IMR-90 (cell line): ENCODE measurements at regions not wholly inside any gene's neighbourhood (a gene's known extent, or its start where the extent isn't known, plus 50 kb on each side); places are given as distances from the start of the nearest gene placed in this dataset.

Source experiments
- ATAC-seq: fragments of 200-7000 bp; cut with Tn5 transposase; 2 replicates; pipeline ENCODE4 v1.9.1; 2020; ENCODE audit warnings: low read depth, mild to moderate bottlenecking, moderate library complexity
- BruUV-seq: library from RNA; stranded (reverse); fragments of 400-500 nt; replicated peaks from 2 replicates; lab custom pipeline; 2021; lab: Mats Ljungman, UMichigan
- CTCF ChIA-PET: fragments of 300-600 bp; formaldehyde crosslinking; extraction: SDS; loops from one replicate; lab custom pipeline; 2021; ENCODE audit warnings: antibody characterized with exemption; lab: Yijun Ruan, JAX
- POLR2A ChIA-PET: fragments of 300-600 bp; sonication (Branson Sonifier 250); formaldehyde crosslinking; loops from one replicate; lab custom pipeline; 2022; ENCODE audit warnings: antibody characterized with exemption; ENCODE audit not compliant: unreplicated experiment; lab: Charles Lee
- DNase-seq: peaks from one replicate; pipeline ENCODE4 v3.0.0; 2013
- H2AFZ ChIP-seq: replicated peaks from 2 replicates; pipeline ENCODE3; 2013; ENCODE audit warnings: low read length, mild to moderate bottlenecking; ENCODE audit not compliant: poor library complexity
- H2AK5ac ChIP-seq: 2 replicates; pipeline ENCODE4 v1.6.1; 2013; ENCODE audit warnings: low read depth, low read length, inconsistent platforms
- H2AK9ac ChIP-seq: replicated peaks from 2 replicates; pipeline ENCODE3; 2013; ENCODE audit warnings: mild to moderate bottlenecking, low read depth, low read length, moderate library complexity; ENCODE audit not compliant: poor library complexity
- H2BK120ac ChIP-seq: 2 replicates; pipeline ENCODE4 v1.6.1; 2013; ENCODE audit warnings: low read depth, low read length, inconsistent platforms
- H2BK15ac ChIP-seq: 3 replicates; pipeline ENCODE4 v1.6.1; 2013; ENCODE audit warnings: low read depth, low read length, inconsistent platforms
- H2BK20ac ChIP-seq: 2 replicates; pipeline ENCODE4 v1.6.1; 2013; ENCODE audit warnings: low read depth, mild to moderate bottlenecking, inconsistent platforms, low read length, moderate library complexity
- H2BK5ac ChIP-seq: 2 replicates; pipeline ENCODE4 v1.6.1; 2013; ENCODE audit warnings: mild to moderate bottlenecking, low read depth, low read length, inconsistent platforms; ENCODE audit not compliant: poor library complexity, severe bottlenecking
- H3K14ac ChIP-seq: replicated peaks from 2 replicates; pipeline ENCODE4 v1.6.1; 2013; ENCODE audit warnings: low read depth, low read length, inconsistent platforms
- H3K18ac ChIP-seq: 2 replicates; pipeline ENCODE4 v1.6.1; 2013; ENCODE audit warnings: low read depth, low read length, control low read depth
- H3K23ac ChIP-seq: 2 replicates; pipeline ENCODE4 v1.6.1; 2013; ENCODE audit warnings: low read depth, low read length, inconsistent platforms
- H3K27ac ChIP-seq: 2 replicates; pipeline ENCODE4 v1.5.1; 2013; ENCODE audit warnings: mild to moderate bottlenecking, control low read depth, low read length; ENCODE audit not compliant: insufficient read depth
- H3K27me3 ChIP-seq: 2 replicates; pipeline ENCODE4 v1.6.1; 2013; ENCODE audit warnings: low read length; ENCODE audit not compliant: control insufficient read depth, insufficient read depth
- H3K36me3 ChIP-seq: 2 replicates; pipeline ENCODE4 v1.6.1; 2013; ENCODE audit warnings: low read length, mixed read lengths; ENCODE audit not compliant: control insufficient read depth, insufficient read depth
- H3K4ac ChIP-seq: 2 replicates; pipeline ENCODE4 v1.6.1; 2013; ENCODE audit warnings: low read depth, low read length, inconsistent platforms
- H3K4me1 ChIP-seq: 2 replicates; pipeline ENCODE4 v1.6.1; 2013; ENCODE audit warnings: low read length, mixed read lengths; ENCODE audit not compliant: control insufficient read depth, insufficient read depth
- H3K4me2 ChIP-seq: 2 replicates; pipeline ENCODE4 v1.6.1; 2013; ENCODE audit warnings: low read depth, mild to moderate bottlenecking, control low read depth, low read length, moderate library complexity
- H3K4me3 ChIP-seq: 2 replicates; pipeline ENCODE4 v1.5.1; 2013; ENCODE audit warnings: low read depth, mild to moderate bottlenecking, control low read depth, low read length, moderate library complexity; ENCODE audit not compliant: insufficient read depth
- H3K56ac ChIP-seq: 2 replicates; pipeline ENCODE4 v1.6.1; 2013; ENCODE audit warnings: low read length, inconsistent platforms; ENCODE audit not compliant: insufficient read depth; ENCODE audit errors: extremely low read depth
- H3K79me1 ChIP-seq, 2 experiments: 2 replicates each; pipeline ENCODE4 v1.6.1; 2013; ENCODE audit warnings: low read length in 2 of 2, inconsistent platforms in 1 of 2, low read depth in 1 of 2
- H3K9ac ChIP-seq: 2 replicates; pipeline ENCODE4 v1.6.1; 2013; ENCODE audit warnings: low read depth, low read length, control low read depth
- H3K9me1 ChIP-seq: 2 replicates; pipeline ENCODE4 v1.6.1; 2013; ENCODE audit warnings: low read length, inconsistent platforms; ENCODE audit not compliant: insufficient read depth
- H3K9me3 ChIP-seq: 2 replicates; pipeline ENCODE4 v1.6.1; 2013; ENCODE audit warnings: low read length; ENCODE audit not compliant: control insufficient read depth, insufficient read depth
- H4K20me1 ChIP-seq: 2 replicates; pipeline ENCODE4 v1.6.1; 2013; ENCODE audit warnings: low read length, inconsistent platforms; ENCODE audit not compliant: insufficient read depth
- H4K5ac ChIP-seq: 2 replicates; pipeline ENCODE4 v1.6.1; 2013; ENCODE audit warnings: mild to moderate bottlenecking, low read depth, low read length, control low read depth
- H4K8ac ChIP-seq, 2 experiments: 2 replicates each; pipeline ENCODE4 v1.6.1; 2013; ENCODE audit warnings: low read depth in 2 of 2, low read length in 2 of 2, control low read depth in 1 of 2, inconsistent platforms in 1 of 2
- H4K91ac ChIP-seq: 2 replicates; pipeline ENCODE4 v1.6.1; 2013; ENCODE audit warnings: low read depth, low read length, inconsistent platforms; ENCODE audit not compliant: insufficient read depth
- BHLHE40 ChIP-seq: fragments of 150-350 bp; IDR thresholded peaks from 2 replicates; pipeline ENCODE4 v1.6.1; 2016; ENCODE audit warnings: mild to moderate bottlenecking, low read depth, low read length
- CHD1 ChIP-seq: IDR thresholded peaks from 2 replicates; pipeline ENCODE4 v1.6.1; 2012; ENCODE audit warnings: low read depth, low read length, improper control_type of control experiment
- ELK1 ChIP-seq: fragments of 150-350 bp; IDR thresholded peaks from 2 replicates; pipeline ENCODE4 v1.6.1; 2016; ENCODE audit warnings: low read depth, mild to moderate bottlenecking, low read length, moderate library complexity, borderline replicate concordance
- FOS ChIP-seq: fragments of 150-350 bp; IDR thresholded peaks from 2 replicates; pipeline ENCODE4 v1.6.1; 2016; ENCODE audit warnings: low read depth, low read length
- MAFK ChIP-seq: IDR thresholded peaks from 2 replicates; pipeline ENCODE4 v1.6.1; 2012; ENCODE audit warnings: low read depth, low read length, improper control_type of control experiment
- MXI1 ChIP-seq: IDR thresholded peaks from 2 replicates; pipeline ENCODE4 v1.6.1; 2012; ENCODE audit warnings: low read depth, mild to moderate bottlenecking, low read length, moderate library complexity, borderline replicate concordance
- POLR2A ChIP-seq: IDR thresholded peaks from 2 replicates; pipeline ENCODE4 v1.6.1; 2012; ENCODE audit warnings: mild to moderate bottlenecking, low read depth, low read length
- RFX5 ChIP-seq: IDR thresholded peaks from 2 replicates; pipeline ENCODE4 v1.8.0; 2012; ENCODE audit warnings: low read depth, mild to moderate bottlenecking, low read length, moderate library complexity
- SMC3 ChIP-seq: fragments of 150-350 bp; IDR thresholded peaks from 2 replicates; pipeline ENCODE4 v1.6.1; 2016; ENCODE audit warnings: low read depth, mild to moderate bottlenecking, antibody characterized with exemption, low read length, moderate library complexity
- USF2 ChIP-seq: fragments of 150-350 bp; IDR thresholded peaks from 2 replicates; pipeline ENCODE4 v1.6.1; 2017; ENCODE audit warnings: mild to moderate bottlenecking, antibody characterized with exemption, low read length, low read depth
- WGBS, 2 experiments: methylation state at CpG; one replicate each; pipeline versions ENCODE4 v1.1.5 to v1.1.7; 2013; ENCODE audit warnings: missing lambda C conversion rate in 2 of 2; ENCODE audit not compliant: insufficient read length in 1 of 2; ENCODE audit errors: extremely low coverage in 2 of 2; 5-methylcytosine and 5-hydroxymethylcytosine counted together
- dilution Hi-C: fragments of 300-500 bp; cut with HindIII; formaldehyde crosslinking; loops from one replicate; pipeline ENCODE4 v1.14.3; 2018; ENCODE audit warnings: low sequenced_read_pairs; ENCODE audit not compliant: unreplicated experiment
- in situ Hi-C: fragments of 300-500 bp; cut with MboI; formaldehyde crosslinking; loops from 3 replicates; pipeline ENCODE4 v1.14.3; 2019; ENCODE audit warnings: low sequenced_read_pairs, inconsistent platforms, mixed read lengths
- intact Hi-C: fragments of 100-400 bp; cut with micrococcal nuclease; formaldehyde crosslinking; loops from 2 replicates; pipeline ENCODE4 v1.10.0; 2022

- CTCF ChIA-PET = no interaction called here
- Histone ChIP-seq H3K4me1 (0 out of 2 replicates have a peak, but pooled peaks cover 1% of the 10 kb centered on the region), H4K5ac (no peak overlapping the region), H3K4me3 (no peak overlapping the region), H2BK5ac (no peak overlapping the region), H4K91ac (no peak overlapping the region), H2AFZ (no peak overlapping the region), H3K79me1 (no peaks in the 10 kb centered on the region), H4K8ac (no peak overlapping the region), H3K23ac (no peak overlapping the region), H3K14ac (no peak overlapping the region), H3K18ac (no peak overlapping the region), H3K9ac (no peak overlapping the region), H2BK15ac (no peak overlapping the region), H2AK9ac (no peak overlapping the region), H3K9me1 (no peaks in the 10 kb centered on the region), H3K4ac (no peak overlapping the region), H2AK5ac (no peak overlapping the region), H3K27ac (no peak overlapping the region), H3K56ac (no peak overlapping the region), H3K4me2 (no peak overlapping the region), H3K9me3 (peaks cover 8% of the 10 kb centered on the region; the same call in 1 of the 2 replicates), H3K36me3 (no peaks in the 10 kb centered on the region), H3K27me3 (no peaks in the 10 kb centered on the region), H2BK120ac (no peak overlapping the region), H2BK20ac (no peak overlapping the region), H4K20me1 (no peaks in the 10 kb centered on the region)
- DNase-seq (no peak), ATAC-seq (no peak)
- dilution Hi-C loops = no loop called here
- WGBS, 2 experiments = no CpG with 5 or more reads among the region's 1 CpG
- intact Hi-C loops = no loop called here
- in situ Hi-C loops = no loop called here
- TF ChIP-seq RFX5 = no peak
- TF ChIP-seq ELK1 = no peak
- TF ChIP-seq SMC3 = no peak
- TF ChIP-seq USF2 = no peak
- TF ChIP-seq POLR2A = no peak
- no peak for TF ChIP-seq FOS
- TF ChIP-seq CHD1 = no peak
- TF ChIP-seq BHLHE40 = no peak
- no peak for TF ChIP-seq MAFK
- no peak for TF ChIP-seq MXI1
- BruUV-seq = no TSS peak
- POLR2A ChIA-PET = no interaction called here
These were observed 111.9 kb downstream of the INHBA start for GRCh38 chr7:41590986-41591385.
